HG03064 (cell line): ENCODE measurements at regions not wholly inside any gene's neighbourhood (a gene's known extent, or its start where the extent isn't known, plus 50 kb on each side); places are given as distances from the start of the nearest gene placed in this dataset.
"Not testable (repeated sequence)": the region's sequence is repeated elsewhere in the genome, so short reads cannot be mapped to it uniquely, and the experiment has no call there.

Source experiments
- ATAC-seq: cut with Tn5 transposase; IDR thresholded peaks from one replicate; pipeline ENCODE4 v1.9.1; 2021; ENCODE audit warnings: low read depth; ENCODE audit not compliant: unreplicated experiment

- ATAC-seq: no peak
These were observed 118.3 kb upstream of the FRG1 start for GRCh38 chr4:189822326-189822725.

DNA sequence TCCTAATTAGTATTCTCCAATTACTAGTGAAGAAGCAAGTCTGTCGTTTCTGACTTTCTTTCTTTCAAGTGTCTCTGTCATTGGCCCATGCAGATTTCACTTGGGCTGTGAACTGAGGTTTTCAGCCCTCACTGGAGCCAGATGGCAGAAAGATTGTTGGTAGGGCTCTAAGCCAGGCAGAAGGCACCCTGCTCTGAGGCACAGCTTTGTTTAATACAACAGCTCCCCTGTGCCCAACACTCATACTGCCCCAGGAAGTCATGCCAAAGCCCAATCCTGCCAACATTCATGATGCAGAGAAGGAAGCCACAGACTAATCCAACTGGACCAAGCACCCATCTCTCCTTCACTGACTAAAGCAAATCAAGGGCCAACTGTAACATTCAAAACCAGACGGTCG, 117.1 kb upstream of the FRG1 start:
- no peak for ATAC-seq

- ATAC-seq: no peak
These were observed 115.2 kb upstream of the FRG1 start for GRCh38 chr4:189825466-189825865.

GRCh38 chr4:189826657-189827056, 114.0 kb upstream of the FRG1 start:
- ATAC-seq: no peak

DNA sequence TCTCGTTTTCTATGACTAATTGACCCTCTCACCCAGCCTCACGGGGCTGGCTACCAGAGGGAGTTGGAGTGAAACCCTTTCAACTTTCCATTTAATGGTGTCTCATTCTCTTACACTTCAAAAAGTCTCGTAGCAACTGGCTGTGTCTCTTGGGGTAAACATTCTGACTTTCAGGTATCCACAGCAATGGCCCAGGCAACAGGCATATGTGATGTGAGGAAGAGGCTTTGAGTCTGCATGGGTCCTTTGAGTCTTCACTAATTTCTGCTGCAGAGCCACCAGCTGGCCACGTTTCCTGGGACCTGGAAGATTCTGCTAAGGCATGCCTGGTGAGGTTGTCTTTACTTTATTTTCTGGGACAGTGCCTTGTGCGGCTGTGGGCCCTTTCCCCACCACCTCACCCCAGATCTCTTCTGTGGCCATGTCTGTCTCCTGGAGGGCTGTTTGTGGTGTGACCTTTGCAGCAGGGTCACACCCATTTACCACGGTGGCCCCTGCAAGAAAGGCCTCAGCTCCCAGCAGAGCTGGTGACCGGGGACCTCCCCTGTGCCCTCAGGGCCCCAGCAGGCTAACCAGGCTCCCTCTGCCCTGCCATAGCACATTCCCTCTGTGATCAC, 112.5 kb upstream of the FRG1 start:
- no peak for ATAC-seq

GRCh38 chr4:189832528-189832927, 108.1 kb upstream of the FRG1 start:
- ATAC-seq: no peak

- no peak for ATAC-seq
These were observed 106.1 kb upstream of the FRG1 start for GRCh38 chr4:189834616-189835015.

DNA sequence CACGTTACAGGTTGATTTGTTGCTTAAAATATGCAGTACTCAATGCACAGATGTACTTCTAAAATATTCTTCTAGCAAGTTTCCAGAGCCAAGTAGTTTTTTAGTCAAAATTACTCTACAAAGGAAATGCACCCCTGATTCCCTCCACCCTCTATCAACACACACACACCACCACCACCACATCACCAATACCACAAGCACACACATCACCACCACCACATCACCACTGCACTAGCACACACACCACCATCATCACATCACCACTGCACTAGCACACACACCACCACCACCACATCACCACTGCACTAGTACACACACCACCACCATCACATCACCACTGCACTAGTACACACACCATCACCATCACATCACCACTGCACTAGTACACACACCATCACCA, 105.2 kb upstream of the FRG1 start:
- no peak for ATAC-seq

DNA sequence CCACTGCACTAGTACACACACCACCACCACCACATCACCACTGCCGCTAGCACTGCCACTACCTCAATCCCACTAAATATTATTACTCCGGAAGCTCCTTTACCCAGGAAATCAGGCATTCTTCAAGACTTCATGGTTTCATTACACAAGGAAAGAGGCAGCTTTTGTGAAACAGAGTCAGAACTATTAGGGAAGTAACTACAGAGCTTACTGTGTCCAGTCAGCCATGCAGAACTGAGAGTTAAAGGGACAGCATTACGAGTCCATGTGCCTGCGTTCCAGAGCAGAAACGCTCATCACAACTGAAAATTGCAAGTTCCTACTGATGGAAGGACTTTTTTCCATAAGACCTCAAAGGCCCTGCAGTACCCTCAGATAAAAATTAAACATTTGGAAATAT, 103.2 kb upstream of the FRG1 start:
- ATAC-seq: no peak

GRCh38 chr4:189838821-189839497, 101.7 kb upstream of the FRG1 start:
- ATAC-seq: no peak

- ATAC-seq: no peak
These were observed 100.3 kb upstream of the FRG1 start for GRCh38 chr4:189840356-189840755.

GRCh38 chr4:189843413-189844009, 97.2 kb upstream of the FRG1 start:
- no peak for ATAC-seq

DNA sequence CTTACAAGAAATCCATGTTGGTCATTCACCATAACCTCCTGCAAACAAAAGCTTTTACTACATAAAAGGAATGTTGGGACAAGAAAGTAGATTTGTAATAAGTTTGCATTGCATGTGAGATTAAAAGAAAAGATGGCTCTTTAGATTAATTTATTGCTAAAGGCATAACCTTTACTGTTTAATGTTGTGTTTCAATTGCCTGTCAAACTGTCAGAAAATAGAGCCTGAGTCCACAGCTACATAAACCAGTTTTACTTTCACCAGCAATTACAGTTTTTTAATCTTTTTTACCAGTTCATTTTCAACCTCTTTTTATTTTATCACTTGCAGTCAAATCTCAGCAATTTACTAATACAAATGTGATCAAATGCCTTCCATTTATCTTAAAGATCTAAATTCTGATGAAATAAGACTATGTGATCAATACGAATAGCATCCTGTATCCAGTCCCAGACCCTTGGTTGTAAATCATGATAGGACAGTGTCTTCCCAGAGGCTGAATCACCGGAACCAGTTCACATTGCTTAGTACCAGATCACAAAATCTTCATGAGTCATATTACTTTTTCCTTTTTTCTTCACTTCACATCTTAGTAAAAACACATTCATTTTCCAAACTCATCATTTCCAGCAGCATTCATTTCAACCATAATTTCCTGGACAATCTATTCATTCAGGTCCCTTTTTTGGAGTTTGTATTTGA, 95.4 kb upstream of the FRG1 start:
- no peak for ATAC-seq

- not testable (repeated sequence) for ATAC-seq
These were observed 94.6 kb upstream of the FRG1 start for GRCh38 chr4:189846094-189846493.

GRCh38 chr4:189846608-189847007, 94.1 kb upstream of the FRG1 start:
- not testable (repeated sequence) for ATAC-seq

DNA sequence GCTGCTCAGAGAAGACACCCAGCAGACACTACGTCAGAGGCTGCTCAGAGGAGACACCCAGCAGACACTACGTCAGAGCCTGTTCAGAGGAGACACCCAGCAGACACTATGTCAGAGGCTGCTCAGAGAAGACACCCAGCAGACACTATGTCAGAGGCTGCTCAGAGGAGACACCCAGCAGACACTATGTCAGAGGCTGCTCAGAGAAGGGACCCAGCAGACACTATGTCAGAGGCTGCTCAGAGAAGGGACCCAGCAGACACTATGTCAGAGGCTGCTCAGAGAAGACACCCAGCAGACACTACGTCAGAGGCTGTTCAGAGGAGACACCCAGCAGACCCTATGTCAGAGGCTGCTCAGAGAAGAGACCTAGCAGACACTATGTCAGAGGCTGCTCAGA, 92.0 kb upstream of the FRG1 start:
- ATAC-seq: not testable (repeated sequence)

DNA sequence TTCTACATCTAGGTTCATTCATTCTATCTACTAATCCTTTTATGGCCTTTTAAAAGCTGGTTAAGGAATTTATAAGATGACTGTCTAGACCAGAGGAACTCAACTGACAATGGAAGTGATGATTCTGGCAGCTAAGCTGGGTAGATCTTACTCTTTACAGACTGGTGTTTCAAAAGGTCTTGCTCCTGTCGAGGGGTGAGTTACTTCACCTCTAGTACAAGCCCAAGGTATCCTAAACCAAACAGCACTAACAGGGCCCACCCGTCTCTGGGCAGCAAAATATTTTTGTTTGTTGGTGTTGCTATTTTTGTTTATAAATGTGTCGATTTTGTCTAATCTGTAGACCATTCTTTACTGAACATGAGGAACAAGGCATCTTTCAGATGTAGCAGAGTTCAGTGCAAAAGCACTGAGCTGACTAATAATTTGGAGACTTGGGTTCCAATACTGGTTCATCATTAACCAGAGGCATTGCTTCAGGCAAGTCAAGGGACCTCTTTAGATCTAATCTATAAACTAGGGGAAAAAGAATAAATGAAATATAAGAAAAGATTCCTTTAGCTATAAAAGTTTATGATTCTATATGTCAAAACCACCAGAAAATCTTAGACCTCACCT, 90.3 kb upstream of the FRG1 start:
- no peak for ATAC-seq

DNA sequence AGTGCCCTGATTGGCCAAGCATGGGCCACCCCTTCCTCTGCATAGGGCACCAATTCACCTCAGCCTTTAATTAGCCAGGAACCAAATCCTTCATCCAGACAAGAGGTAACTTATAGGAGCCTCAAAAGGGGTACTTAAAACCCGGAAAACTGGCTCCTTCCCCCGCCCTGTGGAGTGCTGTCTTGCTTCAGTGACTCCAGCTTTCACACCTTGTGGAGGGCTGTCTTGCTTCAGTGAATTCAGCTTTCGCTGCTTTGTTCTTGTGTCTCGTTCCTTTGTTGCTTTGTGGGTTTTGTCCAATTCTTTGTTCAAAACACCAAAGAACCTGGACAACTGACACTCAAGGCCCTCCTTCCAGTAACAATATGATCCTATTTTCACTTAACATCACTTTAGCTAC, 82.2 kb upstream of the FRG1 start:
- ATAC-seq: no peak

DNA sequence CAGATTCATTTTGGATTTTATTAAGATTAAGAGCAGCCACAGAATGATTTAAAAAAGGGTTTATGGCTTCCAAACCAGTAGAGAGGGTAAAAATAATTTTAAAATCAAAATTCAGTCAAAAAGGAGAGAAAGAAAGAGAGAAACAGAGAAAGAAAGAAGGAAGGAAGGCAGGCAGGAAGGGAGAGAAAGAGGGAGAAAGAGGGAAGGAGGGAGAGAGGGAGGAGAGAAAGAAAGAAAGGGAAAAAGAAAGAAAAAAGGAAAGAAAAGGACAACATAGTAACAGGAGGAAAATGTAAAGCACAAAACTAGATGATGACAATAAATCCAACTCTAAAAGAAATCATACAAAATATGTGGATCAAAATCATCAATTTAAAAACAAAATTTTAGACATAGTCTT, 79.6 kb upstream of the FRG1 start:
- no peak for ATAC-seq

DNA sequence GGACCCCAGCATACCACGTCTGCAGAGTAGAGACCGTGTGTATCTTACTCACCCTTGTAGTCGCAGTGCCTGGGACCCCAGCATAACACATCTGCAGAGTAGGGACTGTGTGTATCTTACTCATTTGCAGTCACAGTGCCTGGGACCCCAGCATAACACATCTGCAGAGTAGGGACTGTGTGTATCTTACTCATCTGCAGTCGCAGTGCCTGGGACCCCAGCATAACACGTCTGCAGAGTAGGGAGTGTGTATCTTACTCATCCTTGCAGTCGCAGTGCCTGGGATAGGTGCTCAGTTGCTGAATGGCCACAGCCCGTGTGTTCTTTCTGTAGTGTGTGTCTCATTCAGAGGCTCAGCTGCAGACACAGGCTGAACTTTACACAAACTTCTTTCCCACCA, 71.4 kb upstream of the FRG1 start:
- no peak for ATAC-seq
